Stimulated activated CD8-positive, alpha-beta memory T cell treated with anti-CD3 and anti-CD28 coated beads, Interleukin-4, amount 100 ng/mL, for 4 hours (primary cell): ENCODE measurements at regions not wholly inside any gene's neighbourhood (a gene's known extent, or its start where the extent isn't known, plus 50 kb on each side); places are given as distances from the start of the nearest gene placed in this dataset.

Experiments
- DNase-seq, 2 donors: peaks; one replicate each; pipeline ENCODE4 v3.0.0-alpha.2; 2020; ENCODE audit warnings: low read depth in 2 of 2, low spot score in 1 of 2

- DNase-seq, result no peak
Observed at GRCh38 chr1:185373813-185374529, 56.9 kb upstream of the IVNS1ABP start.

- DNase-seq, result no peak
Observed at GRCh38 chr1:185369786-185370185, 52.7 kb upstream of the IVNS1ABP start.

- DNase-seq, result no peak
Observed at GRCh38 chr1:185368913-185369491, 52.0 kb upstream of the IVNS1ABP start.

GRCh38 chr1:185368313-185368855 lies 51.3 kb upstream of the IVNS1ABP start:
- DNase-seq, result no peak

- DNase-seq, result no peak
Observed at GRCh38 chr1:185367218-185367617, 50.2 kb upstream of the IVNS1ABP start.
